Karpas-422 (cell line): ENCODE measurements at regions not wholly inside any gene's neighbourhood (a gene's known extent, or its start where the extent isn't known, plus 50 kb on each side); places are given as distances from the start of the nearest gene placed in this dataset.

Source experiments
- DNase-seq: peaks from one replicate; pipeline ENCODE4 v3.0.0-alpha.2; 2015
- H2AFZ ChIP-seq: fragments of 200-600 bp; sonication (generic); 2 replicates; pipeline ENCODE4 v1.6.1; 2014; ENCODE audit warnings: antibody characterized with exemption, low read length, mixed read lengths
- H3K27ac ChIP-seq: fragments of 200-600 bp; sonication (generic); 2 replicates; pipeline ENCODE4 v1.5.1; 2014; ENCODE audit warnings: mild to moderate bottlenecking, low read length, moderate library complexity
- H3K27me3 ChIP-seq: fragments of 200-600 bp; sonication (generic); 2 replicates; pipeline ENCODE4 v1.6.1; 2014; ENCODE audit warnings: low read length, mixed read lengths
- H3K36me3 ChIP-seq: fragments of 200-600 bp; sonication (generic); 2 replicates; pipeline ENCODE4 v1.6.1; 2014; ENCODE audit warnings: low read length, mixed read lengths; ENCODE audit not compliant: insufficient read depth
- H3K4me1 ChIP-seq: fragments of 200-600 bp; sonication (generic); 2 replicates; pipeline ENCODE4 v1.6.1; 2014; ENCODE audit warnings: mild to moderate bottlenecking, low read length, mixed read lengths
- H3K4me2 ChIP-seq: fragments of 200-600 bp; sonication (generic); 2 replicates; pipeline ENCODE4 v1.6.1; 2014; ENCODE audit warnings: low read length, low read depth, mild to moderate bottlenecking; ENCODE audit not compliant: poor library complexity, severe bottlenecking
- H3K4me3 ChIP-seq: fragments of 200-600 bp; sonication (generic); 2 replicates; pipeline ENCODE4 v1.5.1; 2014; ENCODE audit warnings: mild to moderate bottlenecking, antibody characterized with exemption, low read length, mixed read lengths
- H3K79me2 ChIP-seq: fragments of 200-600 bp; sonication (generic); 2 replicates; pipeline ENCODE4 v1.6.1; 2014; ENCODE audit warnings: mild to moderate bottlenecking, low read length, mixed read lengths
- H3K9ac ChIP-seq: fragments of 200-600 bp; sonication (generic); 2 replicates; pipeline ENCODE4 v1.6.0; 2014; ENCODE audit warnings: low read length
- H3K9me2 ChIP-seq: fragments of 200-600 bp; sonication (generic), shearing (Covaris generic); replicated peaks from 2 replicates; pipeline ENCODE4 v1.6.0; 2014; ENCODE audit warnings: mild to moderate bottlenecking, low read length, moderate library complexity; ENCODE audit not compliant: insufficient read depth
- H3K9me3 ChIP-seq: fragments of 300-700, 200-600 bp; sonication (generic); 2 replicates; pipeline ENCODE4 v1.6.1; 2014; ENCODE audit warnings: low read length, mixed read lengths
- H4K20me1 ChIP-seq: fragments of 200-600 bp; sonication (generic); 2 replicates; pipeline ENCODE4 v1.6.1; 2014; ENCODE audit warnings: mild to moderate bottlenecking, antibody characterized with exemption, low read length, low read depth; ENCODE audit not compliant: insufficient read depth

DNA sequence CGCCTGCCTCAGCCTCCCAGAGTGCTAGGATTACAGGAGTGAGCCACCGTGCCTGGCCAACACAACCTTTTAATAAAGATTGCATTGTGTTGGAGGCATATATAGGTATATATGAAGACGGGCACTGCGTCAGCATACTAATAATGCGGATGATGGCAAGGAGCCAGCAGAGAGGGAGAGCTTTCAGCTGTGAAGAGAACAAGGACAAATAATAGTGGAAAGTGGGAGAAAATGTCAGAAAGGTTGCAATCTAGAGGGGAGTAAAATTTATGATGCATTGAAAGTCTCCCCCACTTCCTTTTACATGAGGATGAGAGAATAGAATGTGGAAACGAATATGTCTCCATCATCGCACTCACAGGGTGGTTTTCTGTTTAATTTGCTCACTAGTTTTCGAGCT is 170.5 kb upstream of the TBL1XR1 start:
- no peaks in the 10 kb centered on the region for H4K20me1 ChIP-seq
- H3K4me2 ChIP-seq: no peak overlapping the region
- no peaks in the 10 kb centered on the region for H3K9me3 ChIP-seq
- H3K9me2 ChIP-seq: no peaks in the 10 kb centered on the region
- no peak for DNase-seq
- H3K4me3 ChIP-seq: no peak overlapping the region
- H3K9ac ChIP-seq: no peak overlapping the region
- no peak overlapping the region for H3K27ac ChIP-seq
- no peaks in the 10 kb centered on the region for H3K27me3 ChIP-seq
- H3K36me3 ChIP-seq: no peaks in the 10 kb centered on the region
- H2AFZ ChIP-seq: no peak overlapping the region
- H3K79me2 ChIP-seq: no peaks in the 10 kb centered on the region
- no peaks in the 10 kb centered on the region for H3K4me1 ChIP-seq

DNA sequence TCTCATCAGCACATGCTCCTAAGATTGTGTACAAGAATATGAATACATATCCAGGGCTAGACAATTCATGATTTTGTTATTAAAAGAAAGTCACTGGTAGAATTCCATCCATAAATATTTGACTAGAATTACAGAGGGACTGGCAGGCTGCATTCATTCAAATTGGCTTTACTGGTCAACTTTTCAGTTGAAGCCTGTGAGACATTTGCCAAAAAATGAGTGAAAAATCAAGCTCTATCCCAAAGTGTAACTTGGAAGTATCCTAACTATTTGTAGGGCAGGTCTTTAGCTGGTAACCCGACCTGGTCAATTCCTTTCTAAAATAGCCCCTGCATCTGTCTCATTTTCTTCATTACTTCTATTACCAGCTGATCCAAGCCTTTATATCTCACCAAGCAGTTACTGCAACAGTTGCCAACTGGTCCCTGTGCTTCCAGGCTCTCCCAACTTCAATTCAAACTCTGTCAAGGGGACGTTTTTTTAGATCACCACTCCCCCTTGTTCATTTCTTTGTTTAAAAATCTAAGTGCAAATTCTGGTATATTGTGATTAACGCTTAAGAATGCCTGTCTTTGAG is 173.1 kb upstream of the TBL1XR1 start:
- H3K4me3 ChIP-seq: no peak overlapping the region
- no peaks in the 10 kb centered on the region for H3K4me1 ChIP-seq
- H3K4me2 ChIP-seq: no peak overlapping the region
- H3K36me3 ChIP-seq: no peaks in the 10 kb centered on the region
- no peak for DNase-seq
- no peaks in the 10 kb centered on the region for H3K9me2 ChIP-seq
- H3K79me2 ChIP-seq: no peaks in the 10 kb centered on the region
- no peaks in the 10 kb centered on the region for H4K20me1 ChIP-seq
- H3K27ac ChIP-seq: no peak overlapping the region
- no peaks in the 10 kb centered on the region for H3K27me3 ChIP-seq
- no peak overlapping the region for H2AFZ ChIP-seq
- no peak overlapping the region for H3K9ac ChIP-seq
- H3K9me3 ChIP-seq: no peaks in the 10 kb centered on the region

DNA sequence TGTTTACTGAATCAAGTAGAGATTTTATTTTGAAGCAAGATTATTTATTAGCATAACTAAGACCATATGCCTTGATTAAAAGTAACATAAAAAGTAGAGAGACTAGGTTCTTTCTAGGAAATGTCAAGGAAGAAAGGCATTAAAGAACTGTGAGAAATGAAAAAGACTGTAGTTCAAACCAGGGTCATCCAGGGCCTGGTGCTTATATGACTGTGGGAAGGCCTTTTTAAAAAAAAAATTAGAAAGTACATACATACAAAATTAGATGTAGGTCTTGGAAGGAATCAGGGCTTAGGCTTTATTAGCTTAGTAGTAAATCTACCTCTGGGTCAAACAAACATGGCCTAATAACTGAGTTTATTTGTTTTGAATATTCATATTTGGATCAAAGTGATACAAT is 173.9 kb upstream of the TBL1XR1 start:
- no peak overlapping the region for H2AFZ ChIP-seq
- no peaks in the 10 kb centered on the region for H3K4me1 ChIP-seq
- H4K20me1 ChIP-seq: no peaks in the 10 kb centered on the region
- no peaks in the 10 kb centered on the region for H3K9me3 ChIP-seq
- no peak for DNase-seq
- H3K27me3 ChIP-seq: no peaks in the 10 kb centered on the region
- no peaks in the 10 kb centered on the region for H3K79me2 ChIP-seq
- H3K9ac ChIP-seq: no peak overlapping the region
- no peak overlapping the region for H3K4me3 ChIP-seq
- no peaks in the 10 kb centered on the region for H3K9me2 ChIP-seq
- H3K4me2 ChIP-seq: no peak overlapping the region
- H3K27ac ChIP-seq: no peak overlapping the region
- H3K36me3 ChIP-seq: no peaks in the 10 kb centered on the region

DNA sequence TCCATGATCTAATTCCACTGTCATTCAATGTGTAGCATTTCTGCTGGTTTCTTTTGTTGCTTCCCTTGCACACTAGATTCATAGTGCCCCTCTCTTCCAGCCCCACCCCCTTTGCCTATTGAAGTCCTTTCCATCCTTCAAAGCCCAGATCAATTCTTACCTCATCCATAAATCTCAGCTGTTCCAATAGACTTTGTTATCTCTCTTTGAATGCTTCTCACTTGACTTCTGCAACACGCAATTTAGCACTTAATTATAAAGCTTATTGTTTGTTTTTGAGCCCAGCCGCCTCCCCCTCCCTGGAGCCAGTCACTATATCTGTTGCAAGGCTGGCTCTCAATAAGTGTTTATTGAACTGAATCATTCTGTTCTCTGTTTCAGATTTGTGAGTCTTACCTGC is 174.6 kb upstream of the TBL1XR1 start:
- no peaks in the 10 kb centered on the region for H3K36me3 ChIP-seq
- H3K4me2 ChIP-seq: no peak overlapping the region
- H3K79me2 ChIP-seq: no peaks in the 10 kb centered on the region
- no peak overlapping the region for H3K9ac ChIP-seq
- H2AFZ ChIP-seq: no peak overlapping the region
- no peak overlapping the region for H3K27ac ChIP-seq
- no peaks in the 10 kb centered on the region for H3K9me3 ChIP-seq
- no peaks in the 10 kb centered on the region for H3K9me2 ChIP-seq
- no peaks in the 10 kb centered on the region for H3K4me1 ChIP-seq
- no peaks in the 10 kb centered on the region for H4K20me1 ChIP-seq
- no peak overlapping the region for H3K4me3 ChIP-seq
- H3K27me3 ChIP-seq: no peaks in the 10 kb centered on the region
- DNase-seq: no peak

DNA sequence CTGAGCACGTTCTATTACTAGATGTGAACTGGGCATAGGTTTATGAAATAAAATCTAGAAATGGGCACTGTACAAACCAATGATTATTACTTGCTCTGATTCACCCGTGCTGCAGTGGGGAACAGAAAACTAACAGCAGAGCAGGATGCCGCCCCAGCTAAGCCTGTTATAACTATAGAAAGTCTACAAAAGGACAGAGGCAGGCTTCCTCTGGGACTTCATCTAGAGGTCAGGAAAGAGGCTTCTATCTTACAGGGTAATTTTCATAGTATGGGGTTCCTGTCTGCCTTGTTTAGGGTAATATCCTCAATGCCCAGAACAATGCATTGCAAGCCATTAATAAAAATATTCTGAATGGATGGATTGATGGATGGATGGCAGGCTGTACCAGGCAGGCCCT is 177.0 kb upstream of the TBL1XR1 start:
- H3K27ac ChIP-seq: no peak overlapping the region
- no peaks in the 10 kb centered on the region for H3K79me2 ChIP-seq
- H3K9me2 ChIP-seq: no peaks in the 10 kb centered on the region
- no peak for DNase-seq
- H2AFZ ChIP-seq: no peak overlapping the region
- no peaks in the 10 kb centered on the region for H4K20me1 ChIP-seq
- no peak overlapping the region for H3K4me3 ChIP-seq
- H3K4me1 ChIP-seq: no peaks in the 10 kb centered on the region
- no peak overlapping the region for H3K4me2 ChIP-seq
- H3K9ac ChIP-seq: no peak overlapping the region
- no peaks in the 10 kb centered on the region for H3K27me3 ChIP-seq
- no peaks in the 10 kb centered on the region for H3K36me3 ChIP-seq
- no peaks in the 10 kb centered on the region for H3K9me3 ChIP-seq

DNA sequence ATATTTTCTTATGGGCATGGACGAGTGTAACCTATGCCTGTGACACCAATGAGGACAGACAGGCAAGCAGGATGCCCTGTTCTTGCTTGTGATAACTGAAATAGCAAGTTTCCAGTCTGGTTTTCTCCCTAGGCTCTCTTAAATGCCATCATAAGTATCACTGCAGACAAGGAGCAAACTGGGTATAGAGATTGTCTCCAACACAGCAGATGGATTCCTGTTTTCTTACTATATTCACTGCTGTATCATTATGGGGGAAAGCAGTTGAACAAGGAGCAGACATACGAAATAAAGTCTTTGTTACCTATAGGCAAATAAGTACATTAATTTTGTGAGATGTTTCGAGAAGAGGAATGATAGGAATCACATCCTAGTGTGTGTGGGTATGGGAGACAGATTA is 178.0 kb upstream of the TBL1XR1 start:
- no peak overlapping the region for H2AFZ ChIP-seq
- no peaks in the 10 kb centered on the region for H3K36me3 ChIP-seq
- H3K4me1 ChIP-seq: no peaks in the 10 kb centered on the region

DNA sequence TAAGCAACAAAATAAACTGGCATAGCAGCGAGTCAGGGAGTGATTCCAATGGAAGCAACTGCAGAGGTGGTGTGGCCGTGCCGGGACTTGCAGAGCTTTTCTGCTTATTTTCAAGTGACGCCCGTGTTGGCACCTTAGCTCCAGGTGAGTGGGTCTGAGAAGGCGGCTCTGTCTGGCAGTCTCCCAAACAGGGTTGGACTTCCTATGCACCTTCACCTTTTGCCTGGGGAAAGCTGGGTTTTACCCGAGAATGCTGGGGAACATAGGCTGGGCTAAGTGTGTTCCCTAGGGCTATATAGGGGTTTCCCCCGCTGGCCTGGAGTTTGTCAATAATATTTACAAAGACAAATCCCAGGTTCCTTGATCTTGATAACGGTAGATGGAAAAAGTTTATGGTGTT is 179.9 kb upstream of the TBL1XR1 start:
- Histone ChIP-seq H3K9me3 (peaks cover 4% of the 10 kb centered on the region; the same call in 1 of the 2 replicates), H3K36me3 (no peaks in the 10 kb centered on the region), H3K27ac (no peak overlapping the region), H3K4me1 (no peaks in the 10 kb centered on the region), H2AFZ (no peak overlapping the region), H3K4me3 (no peak overlapping the region), H3K9me2 (no peaks in the 10 kb centered on the region), H3K9ac (no peak overlapping the region), H3K27me3 (no peaks in the 10 kb centered on the region), H4K20me1 (no peaks in the 10 kb centered on the region), H3K4me2 (no peak overlapping the region), H3K79me2 (no peaks in the 10 kb centered on the region)
- no peak for DNase-seq

More for the DNA sequence above, 178.0 kb upstream of the TBL1XR1 start:
- Histone ChIP-seq H3K4me3 (no peak overlapping the region), H4K20me1 (no peaks in the 10 kb centered on the region), H3K79me2 (no peaks in the 10 kb centered on the region), H3K4me2 (no peak overlapping the region), H3K9ac (no peak overlapping the region), H3K27me3 (no peaks in the 10 kb centered on the region), H3K9me3 (no peaks in the 10 kb centered on the region), H3K9me2 (no peaks in the 10 kb centered on the region), H3K27ac (no peak overlapping the region)
- DNase-seq: no peak

DNA sequence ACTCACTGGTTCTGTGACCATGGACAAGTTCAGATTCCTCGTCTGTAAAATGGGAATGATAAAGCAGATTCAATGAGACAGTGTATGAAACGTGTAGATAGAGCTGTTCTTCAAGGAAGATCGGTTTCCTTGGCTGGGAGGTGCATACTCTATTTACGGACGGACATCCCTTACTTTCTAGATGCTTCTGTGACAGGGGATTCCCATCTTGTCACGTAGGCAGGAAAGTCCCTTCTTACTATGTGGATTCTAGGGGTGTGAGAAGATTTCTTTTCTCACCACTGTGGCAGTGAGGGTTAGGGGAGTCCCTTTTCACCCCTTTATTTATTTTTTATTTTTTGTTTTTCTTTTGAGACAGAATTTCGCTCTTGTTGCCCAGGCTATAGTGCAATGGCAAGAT is 180.9 kb upstream of the TBL1XR1 start:
- H3K27ac ChIP-seq: no peak overlapping the region
- H3K79me2 ChIP-seq: no peaks in the 10 kb centered on the region
- H3K9me3 ChIP-seq: peaks cover 4% of the 10 kb centered on the region; the same call in 1 of the 2 replicates
- H3K36me3 ChIP-seq: no peaks in the 10 kb centered on the region
- H3K4me3 ChIP-seq: no peak overlapping the region
- no peak overlapping the region for H3K4me2 ChIP-seq
- no peaks in the 10 kb centered on the region for H3K9me2 ChIP-seq
- H3K9ac ChIP-seq: no peak overlapping the region
- H2AFZ ChIP-seq: no peak overlapping the region
- H3K27me3 ChIP-seq: no peaks in the 10 kb centered on the region
- no peaks in the 10 kb centered on the region for H4K20me1 ChIP-seq
- no peak for DNase-seq
- H3K4me1 ChIP-seq: no peaks in the 10 kb centered on the region

DNA sequence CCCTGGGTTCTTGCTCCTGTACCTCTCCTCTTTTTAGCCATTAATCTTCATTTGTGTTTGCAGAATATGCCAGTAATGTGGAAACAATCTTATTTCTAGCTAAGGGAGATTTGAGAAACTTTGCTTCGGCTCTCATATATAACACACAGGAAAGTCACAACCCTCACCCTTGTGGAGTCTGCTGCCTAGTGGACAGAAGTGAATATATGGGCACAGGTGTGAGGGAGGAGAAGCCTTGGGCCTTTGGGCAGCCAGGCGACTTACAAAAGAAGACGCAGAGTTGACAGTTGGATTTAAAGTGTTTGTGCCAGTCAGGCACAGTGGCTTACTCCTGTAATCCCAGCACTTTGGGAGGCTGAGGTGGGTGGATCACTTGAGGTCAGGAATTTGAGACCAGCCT is 181.8 kb upstream of the TBL1XR1 start:
- Histone ChIP-seq H3K9me2 (no peaks in the 10 kb centered on the region), H3K9me3 (peaks cover 4% of the 10 kb centered on the region; the same call in 1 of the 2 replicates), H4K20me1 (no peaks in the 10 kb centered on the region), H3K27ac (no peak overlapping the region), H2AFZ (no peak overlapping the region), H3K79me2 (no peaks in the 10 kb centered on the region), H3K9ac (no peak overlapping the region), H3K4me2 (no peak overlapping the region), H3K4me3 (no peak overlapping the region), H3K36me3 (no peaks in the 10 kb centered on the region), H3K4me1 (no peaks in the 10 kb centered on the region), H3K27me3 (no peaks in the 10 kb centered on the region)
- no peak for DNase-seq
